Heart right ventricle (tissue), 16 donors: ENCODE measurements at regions not wholly inside any gene's neighbourhood (a gene's known extent, or its start where the extent isn't known, plus 50 kb on each side); places are given as distances from the start of the nearest gene placed in this dataset.

Experiments
- ATAC-seq, 8 donors: fragments of 200-7000 bp; cut with Tn5 transposase; one replicate each; pipeline ENCODE4 v1.9.1; 2020; ENCODE audit warnings: mild to moderate bottlenecking in 8 of 8, moderate library complexity in 8 of 8, moderate number of reproducible peaks in 1 of 8
- DNase-seq, 2 donors: peaks; one replicate each; pipeline ENCODE4 v3.0.0-alpha.2; 2020
- H3K27ac ChIP-seq, 10 donors: fragments of 200-600 bp; sonication (generic) in 2 of 10; one replicate each; pipeline versions ENCODE4 v1.5.0 to v1.8.0; 2020 to 2022; ENCODE audit warnings: mild to moderate bottlenecking in 3 of 10
- H3K27me3 ChIP-seq, 7 donors: fragments of 200-600 bp; one replicate each; pipeline ENCODE4 v1.8.0; 2021 to 2022; ENCODE audit warnings: mild to moderate bottlenecking in 2 of 7
- H3K36me3 ChIP-seq, 9 donors: fragments of 200-600 bp; sonication (generic) in 1 of 9; one replicate each; pipeline versions ENCODE4 v1.5.0 to v1.8.0; 2020 to 2022; ENCODE audit warnings: mild to moderate bottlenecking in 2 of 9
- H3K4me1 ChIP-seq, 9 donors: fragments of 200-600 bp; sonication (generic) in 1 of 9; one replicate each; pipeline versions ENCODE4 v1.5.0 to v1.8.0; 2020 to 2022; ENCODE audit warnings: mild to moderate bottlenecking in 4 of 9
- H3K4me3 ChIP-seq, 10 donors: fragments of 200-600 bp; sonication (generic) in 2 of 10; one replicate each; pipeline versions ENCODE4 v1.5.0 to v1.8.0; 2020 to 2022; ENCODE audit warnings: mild to moderate bottlenecking in 7 of 10, moderate library complexity in 2 of 10
- H3K9me3 ChIP-seq, 11 donors: fragments of 200-600 bp in 10 of 11; sonication (generic) in 2 of 11; one replicate each; pipeline versions ENCODE4 v1.5.0 to v1.8.0; 2013 to 2022; ENCODE audit warnings: mild to moderate bottlenecking in 2 of 11, control low read depth in 1 of 11, moderate library complexity in 1 of 11
- WGBS, 2 donors: extraction: QIAGEN DNeasy Blood & Tissue Kit; methylation state at CpG; one replicate each; pipeline ENCODE4 v1.1.7; 2013; ENCODE audit warnings: inconsistent platforms in 1 of 2; 5-methylcytosine and 5-hydroxymethylcytosine counted together
- intact Hi-C, 10 donors: fragments of 100-400 bp; cut with DNase I; formaldehyde crosslinking; loops; one replicate each; pipeline versions ENCODE4 v1.11.1 to v1.14.2; 2022
- TF ChIP-seq, protein P1 (sequence below), 9 donors: fragments of 200-600 bp; sonication (generic) in 2 of 9; IDR thresholded peaks; one replicate each; pipeline versions ENCODE4 v1.5.0 to v1.8.0; 2021 to 2022; ENCODE audit warnings: antibody characterized with exemption in 9 of 9, mild to moderate bottlenecking in 5 of 9, moderate library complexity in 1 of 9
- donor health status: Arrhythmogenic right ventricular cardiomyopathy.
- donor health status: ischemic (EF 13 %, LVEDD 7.1; RV severe dilation, severe dysfunction).
- donor health status: healthy with polysubstance abuse.
- donor health status: DM: no; HTN: yes; CAD: no.
- donor health status: DM: no; HTN: no; CAD: no.
- donor health status: ischemic (EF 25% LVEDD 6.9; RV normal size, moderate dysfunction).
- donor health status: ischemic (EF 25% LVEDD 5.7; RV mildly dilated, moderate dysfunction).
- donor health status: healthy.
- donor health status: DM: yes; HTN: yes; CAD: no.
- donor health status: Ischemic cardiomyopathy.
- donor health status: ischemic (EF 35%, LVEDD 5.7; RV mildly dilated, moderate dysfunction).
- donor health status: nonischemic (EF 11% LVEDD 7.7; RV severe dilation, severe dysfunction).
- donor health status: DM: yes; HTN: yes; CAD: no.
- donor health status: PGD.
- donor health status: ischemic (EF 29% LVEDD 5.4; RV normal size, mild dysfunction).
- donor health status: nonischemic (EF 23%, LVEDD 6.1; RV moderate dilation, normal function).

DNA sequence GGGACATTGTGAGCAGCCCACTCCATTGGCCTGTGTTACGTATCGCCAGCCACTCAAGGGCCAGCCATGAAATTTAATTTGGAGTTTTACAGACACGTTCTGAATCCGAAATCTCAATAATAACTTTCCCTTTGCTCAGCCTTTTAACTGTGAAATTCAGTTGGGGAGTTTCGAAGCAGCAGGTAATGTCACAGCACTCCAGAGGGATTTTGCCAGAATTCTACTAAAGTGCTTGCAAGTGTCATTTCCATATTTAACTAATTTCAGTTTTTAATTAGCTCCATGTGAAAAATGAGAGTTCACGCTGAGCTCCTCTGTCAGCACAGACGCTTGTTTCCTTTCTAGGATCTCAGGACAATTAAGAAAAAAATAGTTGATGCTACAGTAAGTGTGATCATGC, 267.1 kb upstream of the WWC1 start:
- WGBS, 2 donors = 86 to 91% methylated on average over 7 of the region's 7 CpGs
- peaks cover 0 to 11% (median 0%) of the 10 kb centered on the region in 7 donors for H3K27me3 ChIP-seq
- peaks cover 0 to 66% (median 39%) of the 10 kb centered on the region in 9 donors for H3K4me1 ChIP-seq
- peaks cover 0 to 7% (median 0%) of the 10 kb centered on the region in 11 donors for H3K9me3 ChIP-seq
- peak overlapping the region in 1 of 10 donors; percentile 69 for H3K27ac ChIP-seq
- H3K36me3 ChIP-seq = no peaks in the 10 kb centered on the region
- TF ChIP-seq, protein P1, sequence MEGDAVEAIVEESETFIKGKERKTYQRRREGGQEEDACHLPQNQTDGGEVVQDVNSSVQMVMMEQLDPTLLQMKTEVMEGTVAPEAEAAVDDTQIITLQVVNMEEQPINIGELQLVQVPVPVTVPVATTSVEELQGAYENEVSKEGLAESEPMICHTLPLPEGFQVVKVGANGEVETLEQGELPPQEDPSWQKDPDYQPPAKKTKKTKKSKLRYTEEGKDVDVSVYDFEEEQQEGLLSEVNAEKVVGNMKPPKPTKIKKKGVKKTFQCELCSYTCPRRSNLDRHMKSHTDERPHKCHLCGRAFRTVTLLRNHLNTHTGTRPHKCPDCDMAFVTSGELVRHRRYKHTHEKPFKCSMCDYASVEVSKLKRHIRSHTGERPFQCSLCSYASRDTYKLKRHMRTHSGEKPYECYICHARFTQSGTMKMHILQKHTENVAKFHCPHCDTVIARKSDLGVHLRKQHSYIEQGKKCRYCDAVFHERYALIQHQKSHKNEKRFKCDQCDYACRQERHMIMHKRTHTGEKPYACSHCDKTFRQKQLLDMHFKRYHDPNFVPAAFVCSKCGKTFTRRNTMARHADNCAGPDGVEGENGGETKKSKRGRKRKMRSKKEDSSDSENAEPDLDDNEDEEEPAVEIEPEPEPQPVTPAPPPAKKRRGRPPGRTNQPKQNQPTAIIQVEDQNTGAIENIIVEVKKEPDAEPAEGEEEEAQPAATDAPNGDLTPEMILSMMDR (IDR thresholded peaks at IDR 0.05) = no peak
- ATAC-seq (no peak), DNase-seq (no peak)
- intact Hi-C loops = loop anchor here in 7 of 10 donors (5.0 to 10.0 kb wide), 4 partner anchors 87 to 302 kb away; no protein-coding TSS in a partner anchor
- H3K4me3 ChIP-seq = no peak overlapping the region

DNA sequence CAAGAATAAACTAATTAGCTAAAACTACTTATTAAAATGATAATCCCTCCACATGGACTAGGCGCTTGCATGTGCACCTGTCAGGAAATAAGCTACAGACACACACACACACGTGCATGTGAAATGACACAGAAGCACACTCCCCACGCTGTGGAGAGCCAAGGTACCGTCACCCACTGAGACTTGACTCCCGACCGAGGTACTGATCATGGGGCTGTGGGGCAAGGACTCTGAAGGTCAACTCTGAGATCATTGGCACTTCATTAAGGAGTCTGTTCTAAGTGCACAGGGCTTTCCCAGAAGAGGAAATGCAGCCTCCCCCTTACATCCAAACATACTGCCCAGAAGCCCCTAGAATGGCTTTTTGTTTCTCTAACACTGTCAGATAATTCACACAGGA, 264.4 kb upstream of the WWC1 start:
- Histone ChIP-seq H3K27me3 (peaks cover 0 to 3% (median 0%) of the 10 kb centered on the region in 7 donors), H3K27ac (peak overlapping the region in 7 of 10 donors; percentile 8 to 53 (median 37)), H3K36me3 (no peaks in the 10 kb centered on the region), H3K9me3 (peaks cover 0 to 7% (median 0%) of the 10 kb centered on the region in 11 donors), H3K4me1 (peaks cover 0 to 41% (median 23%) of the 10 kb centered on the region in 9 donors), H3K4me3 (no peak overlapping the region)
- ATAC-seq (peak in 5 of 8 donors; percentile 12 to 76 (median 34)), DNase-seq (no peak)
- intact Hi-C loops = loop anchor here in 6 of 10 donors (10.0 kb wide), 2 partner anchors 92 to 302 kb away; no protein-coding TSS in a partner anchor
- WGBS, 2 donors = 30 to 50% methylated on average over 6 of the region's 6 CpGs
- TF ChIP-seq, protein P1 (IDR thresholded peaks at IDR 0.05) = no peak

DNA sequence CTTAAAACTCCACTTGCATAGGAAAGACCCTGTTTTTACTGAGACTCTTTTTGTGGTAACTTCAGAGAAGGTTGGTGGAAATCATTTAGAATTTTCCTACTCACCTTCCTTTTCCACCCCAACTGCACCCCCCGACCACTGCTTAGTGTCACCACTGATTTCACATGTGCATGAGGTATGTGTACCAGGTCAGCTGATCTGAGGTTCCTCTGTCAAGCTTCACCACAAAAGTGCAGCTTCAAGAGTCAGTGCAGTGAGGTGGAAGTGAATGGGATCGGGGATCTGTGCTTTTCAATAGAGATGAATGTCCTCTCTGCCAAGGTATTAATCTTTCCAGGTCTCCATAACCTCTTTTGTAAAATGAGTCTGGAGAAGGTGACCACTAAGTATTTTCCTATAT, 260.5 kb upstream of the WWC1 start:
- H3K27ac ChIP-seq = no peak overlapping the region
- H3K9me3 ChIP-seq = peaks cover 0 to 7% (median 0%) of the 10 kb centered on the region in 11 donors
- DNase-seq (no peak), ATAC-seq (no peak)
- H3K36me3 ChIP-seq = no peaks in the 10 kb centered on the region
- peaks cover 0 to 18% (median 7%) of the 10 kb centered on the region in 9 donors for H3K4me1 ChIP-seq
- TF ChIP-seq, protein P1 (IDR thresholded peaks at IDR 0.05) = no peak
- peaks cover 0 to 3% (median 0%) of the 10 kb centered on the region in 7 donors for H3K27me3 ChIP-seq
- WGBS, 2 donors = 78 to 79% methylated on average over 2 of the region's 2 CpGs
- H3K4me3 ChIP-seq = no peak overlapping the region
- intact Hi-C loops = no loop called here

DNA sequence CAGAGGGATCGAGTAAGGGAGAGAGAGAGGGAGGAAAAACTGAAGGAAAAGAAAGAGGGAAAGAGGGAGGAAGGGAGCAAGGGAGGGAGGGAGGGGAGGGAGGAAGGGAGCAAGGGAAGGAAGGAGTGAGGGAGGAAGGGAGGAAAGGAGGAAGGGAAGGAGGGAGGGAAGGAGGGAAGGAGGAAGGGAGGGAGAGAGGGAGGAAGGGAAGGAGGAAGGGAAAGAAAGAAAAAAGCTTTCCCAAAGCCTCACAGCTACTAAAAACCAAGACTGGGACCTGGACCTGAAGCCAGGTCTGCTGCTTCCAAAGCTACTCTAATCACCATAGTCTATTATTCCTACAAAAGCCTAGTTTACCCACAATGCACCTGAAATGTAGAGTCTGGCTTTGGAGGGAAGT, 259.8 kb upstream of the WWC1 start:
- H3K36me3 ChIP-seq = no peaks in the 10 kb centered on the region
- H3K27ac ChIP-seq = no peak overlapping the region
- TF ChIP-seq, protein P1 (IDR thresholded peaks at IDR 0.05) = no peak
- WGBS, 2 donors = 84 to 91% methylated on average over 1 of the region's 1 CpG
- intact Hi-C loops = no loop called here
- H3K4me1 ChIP-seq = peaks cover 0 to 17% (median 7%) of the 10 kb centered on the region in 9 donors
- ATAC-seq (no peak), DNase-seq (no peak)
- no peak overlapping the region for H3K4me3 ChIP-seq
- H3K9me3 ChIP-seq = peaks cover 0 to 7% (median 0%) of the 10 kb centered on the region in 11 donors
- H3K27me3 ChIP-seq = peaks cover 0 to 3% (median 0%) of the 10 kb centered on the region in 7 donors
